ENCODE measurements at regions not wholly inside any gene's neighbourhood (a gene's known extent, or its start where the extent isn't known, plus 50 kb on each side); places are given as distances from the start of the nearest gene placed in this dataset.

DNA sequence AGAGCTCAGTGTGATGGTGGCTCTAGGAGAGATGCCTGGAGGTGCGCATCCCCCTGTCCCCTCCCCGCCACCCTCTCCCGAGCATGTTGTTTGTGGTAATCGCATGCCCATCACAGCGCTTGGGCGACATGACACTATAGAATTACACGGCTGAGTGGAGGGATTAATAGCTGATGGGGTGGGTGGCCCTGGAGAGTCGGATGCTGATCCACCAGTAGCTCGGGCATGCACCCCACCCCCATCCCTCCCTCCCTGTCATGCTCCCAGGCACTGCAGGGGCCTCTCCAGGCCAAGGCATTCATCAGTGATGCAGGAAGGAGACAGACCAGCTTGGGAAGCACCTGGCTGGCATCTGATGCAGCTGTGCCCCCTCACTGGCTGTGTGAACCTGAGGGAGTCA is 159.0 kb upstream of the IGSF21 start:
- Histone ChIP-seq H3K27ac (replicated peaks) (no peak overlapping the region), H3K27me3 (ENCODE audit: insufficient read depth, poor library complexity, severe bottlenecking) (no peaks in the 10 kb centered on the region), H3K4me3 (replicated peaks; ENCODE audit: insufficient read depth, low read length) (no peak overlapping the region)
- DNase-seq (ENCODE audit: low read depth in 1 of 2, low spot score in 1 of 2) = no peak
- TF ChIP-seq SPI1 (IDR thresholded peaks at IDR 0.05; ENCODE audit: borderline replicate concordance, low read depth) = no peak
- TF ChIP-seq GABPA (IDR thresholded peaks at IDR 0.05; ENCODE audit: low read depth) = no peak
- no peak for TF ChIP-seq REST (IDR thresholded peaks at IDR 0.05; ENCODE audit: insufficient replicate concordance, low read depth)
- no peak for TF ChIP-seq POLR2AphosphoS5 (IDR thresholded peaks at IDR 0.05; ENCODE audit: low read depth)
- TF ChIP-seq, protein P1, sequence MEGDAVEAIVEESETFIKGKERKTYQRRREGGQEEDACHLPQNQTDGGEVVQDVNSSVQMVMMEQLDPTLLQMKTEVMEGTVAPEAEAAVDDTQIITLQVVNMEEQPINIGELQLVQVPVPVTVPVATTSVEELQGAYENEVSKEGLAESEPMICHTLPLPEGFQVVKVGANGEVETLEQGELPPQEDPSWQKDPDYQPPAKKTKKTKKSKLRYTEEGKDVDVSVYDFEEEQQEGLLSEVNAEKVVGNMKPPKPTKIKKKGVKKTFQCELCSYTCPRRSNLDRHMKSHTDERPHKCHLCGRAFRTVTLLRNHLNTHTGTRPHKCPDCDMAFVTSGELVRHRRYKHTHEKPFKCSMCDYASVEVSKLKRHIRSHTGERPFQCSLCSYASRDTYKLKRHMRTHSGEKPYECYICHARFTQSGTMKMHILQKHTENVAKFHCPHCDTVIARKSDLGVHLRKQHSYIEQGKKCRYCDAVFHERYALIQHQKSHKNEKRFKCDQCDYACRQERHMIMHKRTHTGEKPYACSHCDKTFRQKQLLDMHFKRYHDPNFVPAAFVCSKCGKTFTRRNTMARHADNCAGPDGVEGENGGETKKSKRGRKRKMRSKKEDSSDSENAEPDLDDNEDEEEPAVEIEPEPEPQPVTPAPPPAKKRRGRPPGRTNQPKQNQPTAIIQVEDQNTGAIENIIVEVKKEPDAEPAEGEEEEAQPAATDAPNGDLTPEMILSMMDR (IDR thresholded peaks at IDR 0.05; ENCODE audit: insufficient read depth, low read length) = no peak

DNA sequence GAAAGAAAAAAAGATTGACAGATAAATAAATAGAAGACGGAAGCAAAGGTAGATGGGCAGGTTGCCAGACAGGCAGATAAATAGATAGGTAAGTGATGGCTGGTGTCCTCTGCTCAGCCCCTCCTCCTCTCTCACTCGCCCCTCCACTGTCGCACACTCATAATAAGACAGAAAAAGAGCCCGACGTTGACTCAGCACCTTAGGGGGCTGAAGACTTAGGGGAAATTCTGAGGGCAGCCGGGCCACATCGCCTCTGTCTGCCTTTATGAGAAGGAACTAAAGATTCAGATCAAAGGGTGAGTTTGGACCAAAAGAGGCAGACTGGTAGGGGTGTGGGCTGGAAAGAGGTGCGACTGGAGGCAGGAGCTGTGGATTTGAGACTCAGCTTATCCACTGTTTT is 158.1 kb upstream of the IGSF21 start:
- DNase-seq (ENCODE audit: low read depth in 1 of 2, low spot score in 1 of 2) = no peak
- H3K27ac ChIP-seq (replicated peaks) = no peak overlapping the region
- TF ChIP-seq, protein P1 (IDR thresholded peaks at IDR 0.05; ENCODE audit: insufficient read depth, low read length) = no peak
- no peak for TF ChIP-seq POLR2AphosphoS5 (IDR thresholded peaks at IDR 0.05; ENCODE audit: low read depth)
- no peak overlapping the region for H3K4me3 ChIP-seq (replicated peaks; ENCODE audit: insufficient read depth, low read length)
- no peaks in the 10 kb centered on the region for H3K27me3 ChIP-seq (ENCODE audit: insufficient read depth, poor library complexity, severe bottlenecking)

DNA sequence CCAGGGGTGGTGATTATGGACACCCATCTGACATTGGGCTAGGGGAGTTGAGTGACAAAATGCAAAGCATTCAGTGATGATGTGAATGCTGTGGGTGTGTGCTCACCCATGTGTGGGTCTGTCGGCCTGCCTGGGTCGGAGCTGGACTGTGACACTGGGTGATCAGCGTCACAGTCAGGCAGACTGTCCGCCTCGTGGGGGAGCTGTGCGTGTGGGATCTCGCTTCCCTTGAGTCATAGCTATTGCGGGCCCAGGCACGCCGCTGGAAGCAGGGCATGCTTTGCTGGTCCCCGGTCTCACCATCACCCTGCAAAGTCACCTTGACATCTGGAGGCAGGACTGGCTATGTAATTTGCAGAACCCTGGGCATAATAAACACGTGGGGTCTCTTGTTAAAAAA is 156.9 kb upstream of the IGSF21 start:
- no peak overlapping the region for H3K4me3 ChIP-seq (replicated peaks; ENCODE audit: insufficient read depth, low read length)
- DNase-seq (ENCODE audit: low read depth in 1 of 2, low spot score in 1 of 2) = no peak
- H3K27ac ChIP-seq (replicated peaks) = no peak overlapping the region
- TF ChIP-seq REST (IDR thresholded peaks at IDR 0.05; ENCODE audit: insufficient replicate concordance, low read depth) (no peak), SPI1 (IDR thresholded peaks at IDR 0.05; ENCODE audit: borderline replicate concordance, low read depth) (no peak), POLR2AphosphoS5 (IDR thresholded peaks at IDR 0.05; ENCODE audit: low read depth) (no peak), GABPA (IDR thresholded peaks at IDR 0.05; ENCODE audit: low read depth) (no peak)
- TF ChIP-seq, protein P1 (IDR thresholded peaks at IDR 0.05; ENCODE audit: insufficient read depth, low read length) = no peak
- no peaks in the 10 kb centered on the region for H3K27me3 ChIP-seq (ENCODE audit: insufficient read depth, poor library complexity, severe bottlenecking)

DNA sequence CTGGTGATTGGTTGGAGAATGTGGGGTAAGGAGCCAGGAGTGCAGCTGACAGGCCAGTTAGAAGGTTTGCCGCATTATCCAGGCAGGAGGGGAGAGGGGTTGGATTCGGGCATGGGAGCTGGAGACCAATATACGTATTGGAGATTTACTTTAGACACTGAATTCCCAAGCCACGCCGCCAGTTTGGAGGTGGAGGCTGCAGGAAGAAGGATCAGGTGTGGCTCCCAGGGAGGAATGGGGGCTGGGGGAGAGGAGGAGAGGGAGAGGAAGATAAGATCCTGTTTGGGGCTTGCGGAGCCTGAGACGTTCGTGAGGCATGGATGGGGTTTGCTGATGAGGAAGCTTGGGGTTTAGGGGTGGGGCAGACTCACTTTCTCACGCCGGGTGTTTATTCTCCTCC is 155.1 kb upstream of the IGSF21 start:
- no peak for DNase-seq (ENCODE audit: low read depth in 1 of 2, low spot score in 1 of 2)
- no peak for TF ChIP-seq POLR2AphosphoS5 (IDR thresholded peaks at IDR 0.05; ENCODE audit: low read depth)
- TF ChIP-seq SPI1 (IDR thresholded peaks at IDR 0.05; ENCODE audit: borderline replicate concordance, low read depth) = no peak
- TF ChIP-seq, protein P1 (IDR thresholded peaks at IDR 0.05; ENCODE audit: insufficient read depth, low read length) = no peak
- TF ChIP-seq REST (IDR thresholded peaks at IDR 0.05; ENCODE audit: insufficient replicate concordance, low read depth) = no peak
- TF ChIP-seq GABPA (IDR thresholded peaks at IDR 0.05; ENCODE audit: low read depth) = no peak
- H3K27ac ChIP-seq (replicated peaks) = no peak overlapping the region
- no peak overlapping the region for H3K4me3 ChIP-seq (replicated peaks; ENCODE audit: insufficient read depth, low read length)
- H3K27me3 ChIP-seq (ENCODE audit: insufficient read depth, poor library complexity, severe bottlenecking) = no peaks in the 10 kb centered on the region
